Caco-2 (cell line): ENCODE measurements at regions not wholly inside any gene's neighbourhood (a gene's known extent, or its start where the extent isn't known, plus 50 kb on each side); places are given as distances from the start of the nearest gene placed in this dataset.
A peak's percentile ranks its signal among the peaks of the same experiment; 100 is the strongest.

Source experiments
- BruUV-seq: library from RNA; stranded (reverse); fragments of 400-500 nt; replicated peaks from 2 replicates; lab custom pipeline; 2021; lab: Mats Ljungman, UMichigan
- CTCF ChIA-PET: fragments of 300-600 bp; sonication (Branson Sonifier 250); formaldehyde crosslinking; loops from one replicate; lab custom pipeline; 2022; ENCODE audit warnings: antibody characterized with exemption; lab: Charles Lee
- POLR2A ChIA-PET: fragments of 300-600 bp; sonication (Branson Sonifier 250); formaldehyde crosslinking; loops from one replicate; lab custom pipeline; 2022; ENCODE audit warnings: antibody characterized with exemption; lab: Charles Lee
- DNase-seq, 2 experiments: peaks; one replicate each; pipeline versions ENCODE4 v3.0.0 to v3.0.0-alpha.2; 2020 to 2022
- H3K27me3 ChIP-seq: replicated peaks from 2 replicates; pipeline ENCODE4 v1.6.0; 2011; ENCODE audit warnings: low read length; ENCODE audit not compliant: control insufficient read depth, insufficient read depth
- H3K36me3 ChIP-seq: 2 replicates; pipeline ENCODE4 v1.5.1; 2011; ENCODE audit warnings: low read length; ENCODE audit not compliant: control insufficient read depth, insufficient read depth
- H3K4me1 ChIP-seq: fragments of 250-450 bp; sonication (Bioruptor Pico); 2 replicates; pipeline ENCODE4 v1.5.1; 2020; ENCODE audit warnings: mild to moderate bottlenecking
- H3K4me3 ChIP-seq: 2 replicates; pipeline ENCODE4 v1.5.1; 2011; ENCODE audit warnings: low read depth, mild to moderate bottlenecking, control low read depth, low read length
- H3K9me3 ChIP-seq: fragments of 250-450 bp; sonication (Bioruptor Pico); 2 replicates; pipeline ENCODE4 v1.5.1; 2020; ENCODE audit warnings: mild to moderate bottlenecking, moderate library complexity
- H3K27ac Mint-ChIP-seq: one replicate; pipeline ENCODE4 v1.8.0; 2022; ENCODE audit warnings: mixed read lengths; ENCODE audit not compliant: unreplicated experiment
- H3K27me3 Mint-ChIP-seq: one replicate; pipeline ENCODE4 v1.8.0; 2022; ENCODE audit warnings: mixed read lengths; ENCODE audit not compliant: insufficient read depth, unreplicated experiment
- H3K36me3 Mint-ChIP-seq: one replicate; pipeline ENCODE4 v1.8.0; 2022; ENCODE audit warnings: mild to moderate bottlenecking, mixed read lengths; ENCODE audit not compliant: insufficient read depth, unreplicated experiment
- H3K4me1 Mint-ChIP-seq: one replicate; pipeline ENCODE4 v1.8.0; 2022; ENCODE audit warnings: low read depth, mixed read lengths; ENCODE audit not compliant: unreplicated experiment
- H3K4me3 Mint-ChIP-seq: one replicate; pipeline ENCODE4 v1.8.0; 2022; ENCODE audit warnings: mild to moderate bottlenecking, moderate library complexity, mixed read lengths; ENCODE audit not compliant: unreplicated experiment
- H3K9me3 Mint-ChIP-seq: one replicate; pipeline ENCODE4 v1.8.0; 2022; ENCODE audit warnings: mixed read lengths; ENCODE audit not compliant: unreplicated experiment
- CTCF ChIP-seq, 2 experiments: fragments of 200-600 bp in 1 of 2; IDR thresholded peaks; 1 replicate in 1 of 2; 2 replicates in 1 of 2; pipeline versions ENCODE4 v1.5.1 to v1.8.0; 2011 to 2022; ENCODE audit warnings: antibody characterized with exemption in 1 of 2, control low read depth in 1 of 2, inconsistent platforms in 1 of 2, low read depth in 1 of 2, low read length in 1 of 2, mild to moderate bottlenecking in 1 of 2, moderate library complexity in 1 of 2; ENCODE audit not compliant: insufficient read depth in 1 of 2, severe bottlenecking in 1 of 2, unreplicated experiment in 1 of 2
- intact Hi-C: fragments of 100-400 bp; cut with micrococcal nuclease; formaldehyde crosslinking; loops from one replicate; pipeline ENCODE4 v1.10.0; 2022; ENCODE audit not compliant: unreplicated experiment

- BruUV-seq: no TSS peak
- H3K4me3 Mint-ChIP-seq: no peak overlapping the region
Observed at GRCh38 chr2:204026294-204026693, 89.7 kb downstream of the ICOS start.

GRCh38 chr2:204027091-204027490 lies 90.5 kb downstream of the ICOS start:
- no peaks in the 10 kb centered on the region for H3K9me3 Mint-ChIP-seq
- H3K27ac Mint-ChIP-seq: no peak overlapping the region
- POLR2A ChIA-PET: no interaction called here
- H3K4me1 ChIP-seq: peaks cover 13% of the 10 kb centered on the region
- H3K36me3 Mint-ChIP-seq: no peaks in the 10 kb centered on the region
- no peaks in the 10 kb centered on the region for H3K9me3 ChIP-seq
- BruUV-seq: no TSS peak
- intact Hi-C loops: no loop called here
- CTCF ChIA-PET: no interaction called here
- no peak for TF ChIP-seq CTCF (IDR thresholded peaks at IDR 0.05; ENCODE audit: insufficient read depth in 1 of 2, low read depth in 1 of 2, low read length in 1 of 2, severe bottlenecking in 1 of 2, unreplicated experiment in 1 of 2)
- no peak overlapping the region for H3K4me3 ChIP-seq
- H3K27me3 ChIP-seq: no peaks in the 10 kb centered on the region
- no peaks in the 10 kb centered on the region for H3K36me3 ChIP-seq
- H3K27me3 Mint-ChIP-seq: no peaks in the 10 kb centered on the region
- H3K4me1 Mint-ChIP-seq: peaks cover 14% of the 10 kb centered on the region
- H3K4me3 Mint-ChIP-seq: no peak overlapping the region
- DNase-seq: no peak

More at GRCh38 chr2:204026294-204026693, 89.7 kb downstream of the ICOS start:
- H3K27me3 ChIP-seq: no peaks in the 10 kb centered on the region
- Mint-ChIP-seq H3K4me1 (peaks cover 11% of the 10 kb centered on the region), H3K36me3 (no peaks in the 10 kb centered on the region), H3K27me3 (no peaks in the 10 kb centered on the region), H3K27ac (no peak overlapping the region), H3K9me3 (no peaks in the 10 kb centered on the region)
- peaks cover 9% of the 10 kb centered on the region for H3K4me1 ChIP-seq
- ChIA-PET POLR2A (no interaction called here), CTCF (interaction anchor here (3.7 kb wide), 1 partner anchor 119 kb away, joined by 11 read pairs; no protein-coding TSS in a partner anchor)
- no peaks in the 10 kb centered on the region for H3K36me3 ChIP-seq
- H3K4me3 ChIP-seq: no peak overlapping the region
- TF ChIP-seq CTCF (IDR thresholded peaks at IDR 0.05; ENCODE audit: insufficient read depth in 1 of 2, low read depth in 1 of 2, low read length in 1 of 2, severe bottlenecking in 1 of 2, unreplicated experiment in 1 of 2): peak; percentile 10 to 13
- intact Hi-C loops: no loop called here
- DNase-seq: no peak
- H3K9me3 ChIP-seq: no peaks in the 10 kb centered on the region

GRCh38 chr2:204030322-204030721 lies 93.8 kb downstream of the ICOS start:
- no peaks in the 10 kb centered on the region for H3K9me3 ChIP-seq
- H3K36me3 Mint-ChIP-seq: no peaks in the 10 kb centered on the region
- H3K27me3 Mint-ChIP-seq: no peaks in the 10 kb centered on the region
- H3K4me1 ChIP-seq: peaks cover 13% of the 10 kb centered on the region
- H3K36me3 ChIP-seq: no peaks in the 10 kb centered on the region
- no TSS peak for BruUV-seq
- no peak overlapping the region for H3K4me3 ChIP-seq
- intact Hi-C loops: no loop called here
- TF ChIP-seq CTCF (IDR thresholded peaks at IDR 0.05; ENCODE audit: insufficient read depth in 1 of 2, low read depth in 1 of 2, low read length in 1 of 2, severe bottlenecking in 1 of 2, unreplicated experiment in 1 of 2): no peak
- H3K4me3 Mint-ChIP-seq: no peak overlapping the region
- H3K27me3 ChIP-seq: no peaks in the 10 kb centered on the region
- ChIA-PET CTCF (interaction anchor here (0.8 to 0.9 kb wide), 2 partner anchors 21 to 115 kb away, joined by 3 to 5 read pairs; no protein-coding TSS in a partner anchor), POLR2A (no interaction called here)
- no peak for DNase-seq
- H3K9me3 Mint-ChIP-seq: no peaks in the 10 kb centered on the region
- H3K27ac Mint-ChIP-seq: no peak overlapping the region
- peaks cover 14% of the 10 kb centered on the region for H3K4me1 Mint-ChIP-seq
